ENCODE measurements at regions not wholly inside any gene's neighbourhood (a gene's known extent, or its start where the extent isn't known, plus 50 kb on each side); places are given as distances from the start of the nearest gene placed in this dataset.
"Not testable (repeated sequence)": the region's sequence is repeated elsewhere in the genome, so short reads cannot be mapped to it uniquely, and the experiment has no call there.

- DNase-seq: no peak
Measured at GRCh38 chr4:24195991-24196736, 306.3 kb upstream of the PPARGC1A start.

GRCh38 chr4:24192018-24192641 is 302.3 kb upstream of the PPARGC1A start:
- DNase-seq: no peak

- no peak for DNase-seq
Measured at GRCh38 chr4:24190761-24191695, 301.2 kb upstream of the PPARGC1A start.

- DNase-seq: no peak
Measured at GRCh38 chr4:24188459-24188858, 298.6 kb upstream of the PPARGC1A start.

GRCh38 chr4:24186466-24186865 is 296.6 kb upstream of the PPARGC1A start:
- DNase-seq: no peak

GRCh38 chr4:24181005-24181404 is 291.2 kb upstream of the PPARGC1A start:
- DNase-seq: no peak

- no peak for DNase-seq
Measured at GRCh38 chr4:24180586-24180985, 290.7 kb upstream of the PPARGC1A start.

- no peak for DNase-seq
Measured at GRCh38 chr4:24179201-24179840, 289.5 kb upstream of the PPARGC1A start.

GRCh38 chr4:24177443-24177842 is 287.6 kb upstream of the PPARGC1A start:
- DNase-seq: not testable (repeated sequence)

- no peak for DNase-seq
Measured at GRCh38 chr4:24175707-24176106, 285.9 kb upstream of the PPARGC1A start.

- no peak for DNase-seq
Measured at GRCh38 chr4:24174602-24175001, 284.8 kb upstream of the PPARGC1A start.

GRCh38 chr4:24172406-24172805 is 282.6 kb upstream of the PPARGC1A start:
- no peak for DNase-seq

GRCh38 chr4:24169956-24170355 is 280.1 kb upstream of the PPARGC1A start:
- no peak for DNase-seq

- DNase-seq: no peak
Measured at GRCh38 chr4:24168658-24169057, 278.8 kb upstream of the PPARGC1A start.

GRCh38 chr4:24166501-24166900 is 276.7 kb upstream of the PPARGC1A start:
- no peak for DNase-seq

GRCh38 chr4:24164797-24165196 is 274.9 kb upstream of the PPARGC1A start:
- no peak for DNase-seq

- no peak for DNase-seq
Measured at GRCh38 chr4:24164054-24164693, 274.3 kb upstream of the PPARGC1A start.

GRCh38 chr4:24163314-24163713 is 273.5 kb upstream of the PPARGC1A start:
- DNase-seq: no peak

GRCh38 chr4:24160358-24160757 is 270.5 kb upstream of the PPARGC1A start:
- no peak for DNase-seq

GRCh38 chr4:24158031-24158430 is 268.2 kb upstream of the PPARGC1A start:
- no peak for DNase-seq

- DNase-seq: no peak
Measured at GRCh38 chr4:24150034-24150433, 260.2 kb upstream of the PPARGC1A start.

GRCh38 chr4:24146127-24146526 is 256.3 kb upstream of the PPARGC1A start:
- DNase-seq: no peak

GRCh38 chr4:24145591-24145990 is 255.7 kb upstream of the PPARGC1A start:
- DNase-seq: no peak
